ENCODE measurements at regions not wholly inside any gene's neighbourhood (a gene's known extent, or its start where the extent isn't known, plus 50 kb on each side); places are given as distances from the start of the nearest gene placed in this dataset.
"Not testable (repeated sequence)": the region's sequence is repeated elsewhere in the genome, so short reads cannot be mapped to it uniquely, and the experiment has no call there.

DNA sequence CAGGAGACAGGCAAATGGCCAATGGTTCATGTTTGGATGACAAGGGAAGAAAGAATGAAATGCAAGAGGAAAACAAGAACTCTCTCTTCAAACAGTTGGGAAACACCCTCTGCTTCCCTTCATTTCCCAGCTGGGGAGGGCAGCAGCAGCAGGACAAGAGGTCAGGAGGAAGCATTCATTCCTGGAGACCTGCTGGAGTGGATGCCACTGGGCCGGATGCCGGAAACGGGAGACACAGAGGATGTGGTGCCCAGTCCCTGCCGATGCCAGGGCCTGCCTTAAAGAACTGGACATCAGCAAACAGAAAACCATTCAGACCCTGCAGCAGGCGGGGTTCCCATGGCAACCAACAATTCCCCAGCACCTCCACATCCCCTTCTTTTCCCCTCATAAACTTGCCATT is 102.3 kb upstream of the ZNF648 start:
- TF ChIP-seq, protein P1, sequence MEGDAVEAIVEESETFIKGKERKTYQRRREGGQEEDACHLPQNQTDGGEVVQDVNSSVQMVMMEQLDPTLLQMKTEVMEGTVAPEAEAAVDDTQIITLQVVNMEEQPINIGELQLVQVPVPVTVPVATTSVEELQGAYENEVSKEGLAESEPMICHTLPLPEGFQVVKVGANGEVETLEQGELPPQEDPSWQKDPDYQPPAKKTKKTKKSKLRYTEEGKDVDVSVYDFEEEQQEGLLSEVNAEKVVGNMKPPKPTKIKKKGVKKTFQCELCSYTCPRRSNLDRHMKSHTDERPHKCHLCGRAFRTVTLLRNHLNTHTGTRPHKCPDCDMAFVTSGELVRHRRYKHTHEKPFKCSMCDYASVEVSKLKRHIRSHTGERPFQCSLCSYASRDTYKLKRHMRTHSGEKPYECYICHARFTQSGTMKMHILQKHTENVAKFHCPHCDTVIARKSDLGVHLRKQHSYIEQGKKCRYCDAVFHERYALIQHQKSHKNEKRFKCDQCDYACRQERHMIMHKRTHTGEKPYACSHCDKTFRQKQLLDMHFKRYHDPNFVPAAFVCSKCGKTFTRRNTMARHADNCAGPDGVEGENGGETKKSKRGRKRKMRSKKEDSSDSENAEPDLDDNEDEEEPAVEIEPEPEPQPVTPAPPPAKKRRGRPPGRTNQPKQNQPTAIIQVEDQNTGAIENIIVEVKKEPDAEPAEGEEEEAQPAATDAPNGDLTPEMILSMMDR (conservative IDR thresholded peaks at IDR 0.05; ENCODE audit: low read depth, low read length) = no peak
- DNase-seq (ENCODE audit: low read depth) = no peak
- H3K4me3 ChIP-seq (ENCODE audit: low read length) = no peak overlapping the region

DNA sequence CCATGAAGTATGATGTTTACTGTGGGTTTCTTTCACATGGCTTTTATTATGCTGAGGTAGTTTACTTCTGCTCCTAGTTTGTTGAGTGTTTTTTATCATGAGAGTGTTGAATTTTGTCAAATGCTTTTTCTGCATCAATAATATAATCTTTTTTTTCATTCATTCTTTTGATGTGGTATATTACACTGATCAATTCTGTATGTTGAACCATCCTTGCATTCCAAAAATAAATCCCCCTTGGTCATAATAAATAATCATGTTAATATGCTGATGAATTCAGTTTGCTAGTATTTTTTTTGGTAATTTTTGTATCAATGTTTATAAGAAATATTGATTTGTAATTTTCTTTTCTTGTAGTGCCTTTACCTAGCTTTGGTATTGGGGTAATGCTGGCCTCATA is 97.9 kb upstream of the ZNF648 start:
- no peak for DNase-seq (ENCODE audit: low read depth)
- H3K4me3 ChIP-seq (ENCODE audit: low read length) = no peak overlapping the region
- TF ChIP-seq, protein P1 (conservative IDR thresholded peaks at IDR 0.05; ENCODE audit: low read depth, low read length) = no peak

DNA sequence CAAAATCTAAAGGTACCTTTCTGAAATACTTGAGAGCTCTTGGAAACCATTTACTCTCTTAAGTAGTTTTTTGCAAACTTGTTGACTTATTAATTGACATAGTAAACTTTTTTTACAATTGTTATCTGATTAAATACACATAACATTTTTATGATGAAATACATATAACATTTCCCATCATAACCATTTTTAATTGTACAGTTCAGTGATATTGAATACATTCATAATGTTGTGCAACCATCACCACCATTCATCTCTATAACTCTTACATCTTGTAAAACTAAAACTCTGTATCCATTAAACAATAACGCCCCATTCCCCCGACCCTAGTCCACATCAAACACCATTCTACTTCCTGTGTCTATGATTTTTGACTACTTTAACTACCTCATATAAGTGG is 95.7 kb upstream of the ZNF648 start:
- no peak overlapping the region for H3K4me3 ChIP-seq (ENCODE audit: low read length)
- TF ChIP-seq, protein P1 (conservative IDR thresholded peaks at IDR 0.05; ENCODE audit: low read depth, low read length) = no peak
- DNase-seq (ENCODE audit: low read depth) = no peak

DNA sequence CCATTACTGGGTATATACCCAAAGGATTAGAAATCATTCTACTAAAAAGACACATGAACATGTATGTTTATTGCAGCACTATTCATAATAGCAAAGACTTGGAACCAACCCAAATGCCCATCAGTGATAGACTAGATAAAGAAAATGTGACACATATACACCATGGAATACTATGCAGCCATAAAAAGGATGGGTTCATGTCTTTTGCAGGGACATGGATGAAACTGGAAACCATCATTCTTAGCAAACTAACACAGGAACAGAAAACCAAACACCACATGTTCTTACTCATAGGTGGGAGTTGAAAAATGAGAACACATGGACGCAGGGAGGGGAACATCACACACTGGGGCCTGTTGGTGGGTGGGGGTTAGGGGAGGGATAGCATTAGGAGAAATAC is 92.9 kb upstream of the ZNF648 start:
- H3K4me3 ChIP-seq (ENCODE audit: low read length); DNase-seq (ENCODE audit: low read depth): not testable (repeated sequence)

DNA sequence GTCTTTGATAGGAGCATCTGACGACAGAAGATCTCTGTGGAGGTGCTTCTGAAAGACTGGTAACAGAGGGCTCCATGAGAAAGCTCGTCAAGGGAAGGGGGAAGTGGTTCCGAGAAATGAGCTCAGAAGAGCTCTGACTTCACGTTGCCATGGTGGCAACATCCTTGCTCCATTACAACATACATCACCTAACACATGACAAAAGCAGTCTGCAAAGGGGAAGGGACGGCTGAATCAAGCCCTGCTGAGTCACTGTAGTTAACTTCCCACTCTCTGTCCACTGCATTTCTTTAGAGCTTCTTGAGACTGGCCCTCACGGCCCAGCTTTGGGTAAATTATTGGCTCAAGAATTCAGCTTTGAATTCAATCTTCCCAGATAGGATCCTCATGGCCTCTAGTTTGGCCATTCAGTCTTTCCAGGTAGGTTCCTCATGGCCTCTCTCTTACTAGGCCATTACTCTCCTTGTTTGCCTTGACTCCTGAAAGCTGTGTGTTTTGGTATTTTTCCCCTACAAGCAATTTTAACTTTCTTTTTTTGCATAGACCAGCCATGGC is 88.0 kb upstream of the ZNF648 start:
- DNase-seq (ENCODE audit: low read depth) = peak; percentile 84
- TF ChIP-seq, protein P1 (conservative IDR thresholded peaks at IDR 0.05; ENCODE audit: low read depth, low read length) = no peak
- H3K4me3 ChIP-seq (ENCODE audit: low read length) = no peak overlapping the region

DNA sequence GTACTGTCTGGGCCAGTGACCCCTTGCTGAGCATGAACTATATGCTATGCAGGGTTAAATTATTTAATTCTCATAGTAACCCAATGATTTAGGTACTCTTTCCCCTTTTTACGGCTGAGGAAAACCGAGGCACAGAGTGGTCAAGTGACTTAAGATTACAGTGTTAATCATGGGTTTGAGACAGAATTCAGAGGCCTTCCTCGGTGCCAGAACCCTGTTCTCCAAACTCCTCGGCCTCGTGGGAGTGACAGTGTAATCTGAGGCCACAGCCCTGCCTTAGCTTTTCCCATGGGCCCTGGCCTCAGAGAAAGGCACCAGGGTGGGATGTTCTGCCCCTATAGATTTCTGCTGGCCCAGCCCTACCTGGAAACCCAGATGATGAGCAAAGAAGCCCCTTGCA is 86.4 kb upstream of the ZNF648 start:
- TF ChIP-seq, protein P1 (conservative IDR thresholded peaks at IDR 0.05; ENCODE audit: low read depth, low read length) = no peak
- DNase-seq (ENCODE audit: low read depth) = no peak
- no peak overlapping the region for H3K4me3 ChIP-seq (ENCODE audit: low read length)

DNA sequence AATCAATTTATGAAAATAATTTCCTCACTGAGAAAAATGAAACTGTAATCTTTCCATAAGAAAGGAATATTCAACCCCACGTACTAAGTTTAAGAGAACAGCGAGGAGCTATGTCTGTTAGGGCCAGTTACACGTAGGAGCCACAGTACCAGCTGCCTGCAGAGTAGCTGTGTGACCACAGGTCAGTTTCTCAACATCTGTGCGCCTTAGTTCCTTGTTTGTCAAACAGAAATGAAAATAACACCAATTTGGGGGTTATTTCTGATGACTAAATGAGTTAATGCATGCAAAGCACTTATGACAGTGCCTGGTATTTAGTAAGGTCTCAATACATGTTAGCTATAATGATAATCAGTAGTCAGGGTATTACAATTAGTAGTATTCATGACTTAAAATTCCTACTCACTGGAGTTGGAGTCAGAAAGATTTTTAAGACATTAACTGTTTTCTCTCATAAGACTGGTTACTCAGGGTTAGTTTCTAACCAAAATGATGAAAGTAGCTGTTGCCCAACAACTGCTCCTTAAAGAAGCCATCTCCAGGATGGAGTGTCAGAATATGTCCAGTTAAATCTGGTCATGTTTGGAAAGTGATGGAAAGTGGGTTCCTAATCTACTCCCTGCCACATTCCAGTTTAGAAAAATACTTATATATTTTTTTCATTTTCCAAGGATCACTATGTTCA is 85.8 kb upstream of the ZNF648 start:
- no peak overlapping the region for H3K4me3 ChIP-seq (ENCODE audit: low read length)
- TF ChIP-seq, protein P1 (conservative IDR thresholded peaks at IDR 0.05; ENCODE audit: low read depth, low read length) = no peak
- no peak for DNase-seq (ENCODE audit: low read depth)
